GM18870 (cell line): ENCODE measurements at regions not wholly inside any gene's neighbourhood (a gene's known extent, or its start where the extent isn't known, plus 50 kb on each side); places are given as distances from the start of the nearest gene placed in this dataset.

ENCODE experiments used
- ATAC-seq: cut with Tn5 transposase; IDR thresholded peaks from one replicate; pipeline ENCODE4 v1.9.1; 2021; ENCODE audit warnings: moderate library complexity; ENCODE audit not compliant: unreplicated experiment

DNA sequence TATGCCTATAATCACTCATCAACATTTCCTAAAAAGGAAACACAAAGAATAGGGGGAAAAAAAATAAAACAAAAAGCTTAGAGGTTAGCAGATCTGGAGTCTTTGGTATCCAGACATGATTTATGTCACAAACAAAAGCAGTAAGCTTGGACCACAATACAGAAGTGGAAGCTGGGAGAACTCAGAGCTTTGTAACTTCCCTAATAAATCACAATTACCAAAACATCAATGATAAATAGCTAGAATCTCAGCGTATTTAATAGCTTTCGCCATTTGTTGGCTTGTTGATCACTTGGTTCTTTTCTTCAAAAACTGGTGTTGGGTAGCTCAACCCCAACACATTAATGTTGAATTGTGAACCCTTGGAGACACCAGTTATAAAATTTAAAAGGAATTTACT, 392.5 kb downstream of the IRS1 start:
- no peak for ATAC-seq

DNA sequence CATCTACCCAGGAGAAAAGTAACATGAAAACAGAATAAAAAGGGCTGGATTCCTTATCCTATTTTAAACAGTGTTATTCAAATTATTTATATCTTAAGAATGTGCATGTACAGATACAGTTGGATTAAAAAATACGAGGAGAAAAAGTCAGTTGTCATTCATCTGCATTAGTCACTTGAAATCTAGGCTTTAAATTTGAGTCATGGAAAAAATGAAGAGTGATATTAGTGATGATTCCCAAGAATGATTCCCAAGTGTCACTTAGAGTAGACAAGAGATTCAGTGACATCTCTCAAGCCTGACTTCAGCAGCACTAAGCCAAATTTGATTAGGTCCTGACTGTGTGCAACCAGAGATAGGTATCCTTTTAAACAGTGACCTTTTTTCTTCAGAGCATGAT, 394.2 kb downstream of the IRS1 start:
- no peak for ATAC-seq

DNA sequence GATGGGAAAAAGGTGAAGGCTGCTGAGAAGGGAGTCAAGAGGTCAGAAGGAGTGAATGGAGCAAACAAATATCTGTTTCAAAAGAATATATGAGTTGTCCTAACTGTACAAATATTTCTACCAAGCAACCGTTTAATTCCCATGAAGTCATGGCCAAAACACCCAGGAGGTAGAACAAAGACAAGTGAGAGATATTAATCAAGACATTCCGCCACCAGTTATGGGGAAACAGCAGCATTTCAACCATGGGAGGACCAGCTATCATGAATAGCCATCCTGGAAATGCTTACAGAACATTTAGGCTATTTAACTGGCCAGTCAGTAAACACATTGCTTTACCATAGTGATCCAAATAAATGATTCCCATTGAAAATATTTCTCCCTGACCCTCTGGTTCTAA, 396.3 kb downstream of the IRS1 start:
- ATAC-seq, result no peak

DNA sequence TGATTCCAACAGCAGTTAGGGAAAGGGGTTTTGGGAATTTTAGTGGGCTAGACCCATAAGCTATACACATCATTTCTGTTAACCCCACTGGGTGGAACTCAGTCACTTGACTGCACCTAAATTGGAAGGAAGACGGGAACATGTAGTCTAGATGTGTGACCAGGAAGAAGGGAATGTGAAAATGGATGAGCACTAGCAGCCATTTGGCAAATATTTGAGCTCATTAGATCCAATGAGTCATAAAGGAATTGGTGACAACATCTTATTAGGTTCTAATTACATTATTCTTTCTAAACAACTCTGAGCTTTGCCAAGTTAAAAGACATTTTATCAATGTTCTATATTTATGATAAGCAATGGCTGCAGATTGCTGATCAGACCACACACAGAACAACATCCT, 400.6 kb downstream of the IRS1 start:
- ATAC-seq, result no peak

DNA sequence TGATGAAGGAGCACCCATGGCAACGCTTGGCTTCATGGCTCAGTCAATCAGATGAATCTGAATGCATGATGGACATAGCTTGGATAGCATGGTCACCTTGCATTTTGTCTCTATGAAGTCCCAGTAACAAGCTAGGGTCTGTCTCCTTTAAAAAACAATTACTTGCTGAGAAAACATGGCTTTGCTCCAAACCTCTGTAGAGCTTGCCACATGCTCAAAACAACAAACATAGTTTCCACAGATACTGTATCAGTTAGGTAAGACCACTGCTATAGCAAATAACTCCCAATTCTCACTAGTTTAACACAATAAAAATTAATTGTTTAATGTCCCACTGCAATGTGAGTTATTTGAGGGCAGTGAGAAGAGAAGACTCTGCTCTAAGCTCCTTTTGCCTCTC, 401.0 kb downstream of the IRS1 start:
- ATAC-seq, result no peak

DNA sequence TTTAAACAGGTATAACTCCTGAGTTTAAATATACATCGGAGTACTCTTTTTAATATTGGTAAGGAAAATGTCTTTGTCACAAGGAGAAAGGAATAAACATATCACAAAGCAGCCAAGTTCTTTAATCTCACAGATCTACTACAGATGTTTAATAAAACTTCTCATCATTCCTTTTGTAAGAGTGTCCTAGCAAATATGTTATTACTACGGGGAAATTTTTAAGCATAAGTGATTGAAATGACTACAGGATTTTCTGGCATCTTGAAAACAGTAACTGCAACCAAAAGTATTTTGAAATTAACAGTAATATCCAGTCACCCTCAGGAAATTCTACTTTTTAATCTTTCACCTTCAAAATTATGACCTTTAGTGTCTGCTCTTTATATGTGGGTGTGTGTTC, 403.1 kb downstream of the IRS1 start:
- no peak for ATAC-seq

DNA sequence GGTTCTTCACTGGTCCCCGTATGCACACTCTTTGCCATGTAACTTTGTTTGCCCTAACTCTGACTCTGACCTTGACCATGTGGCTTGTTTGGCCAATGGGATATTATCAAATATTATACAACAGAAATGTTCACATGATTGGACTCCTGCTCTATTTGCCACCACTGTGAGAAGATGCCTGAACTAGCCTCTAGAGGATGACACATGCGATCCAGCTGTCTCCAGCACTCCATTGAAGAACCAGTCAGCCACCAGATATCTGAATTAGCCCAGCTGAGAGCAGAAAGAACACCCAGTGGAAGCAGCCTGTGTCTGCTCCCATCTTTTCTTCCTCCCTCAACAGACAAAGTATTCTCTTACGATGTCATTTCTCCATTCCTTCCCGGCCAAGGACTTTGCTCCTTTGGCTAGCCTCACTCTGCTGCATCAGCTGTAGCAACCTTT, 412.1 kb downstream of the IRS1 start:
- ATAC-seq, result no peak

DNA sequence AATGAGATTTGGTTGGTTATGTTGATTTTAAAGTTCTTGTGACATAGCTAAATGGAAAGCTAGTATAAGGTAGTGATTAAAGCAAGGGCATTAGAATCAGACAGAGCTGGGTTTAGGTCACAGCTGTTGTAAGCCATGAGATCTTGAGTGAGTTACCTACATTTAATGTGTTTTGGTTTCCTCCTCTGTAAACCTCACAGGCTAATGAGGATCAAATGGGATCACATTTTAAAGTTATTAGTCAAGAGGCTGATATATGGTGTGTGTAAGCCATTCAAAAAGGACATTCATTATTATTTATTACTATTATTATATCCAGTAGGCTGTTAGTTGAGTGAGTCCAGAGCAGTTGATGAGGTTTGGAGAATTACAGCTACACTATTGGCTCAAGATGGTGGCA, 416.2 kb downstream of the IRS1 start:
- ATAC-seq, result no peak

DNA sequence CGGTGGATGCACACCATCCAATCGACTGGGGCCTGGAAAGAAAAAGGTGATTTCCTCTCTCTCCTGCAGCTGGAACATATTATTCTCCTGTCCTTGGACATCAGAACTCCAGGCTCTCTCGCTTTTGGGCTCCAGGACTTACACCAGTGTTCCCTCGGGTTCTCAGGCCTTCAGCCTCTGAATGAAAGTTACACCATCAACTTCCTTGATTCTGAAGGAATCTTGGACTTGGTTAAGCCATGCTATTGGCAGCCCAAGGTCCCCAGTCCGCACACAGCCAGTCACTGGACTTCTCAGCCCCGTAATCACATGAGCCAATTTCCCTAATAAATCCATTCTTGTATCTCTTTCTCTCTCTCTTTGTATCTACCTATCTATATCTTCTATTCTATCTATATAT, 418.9 kb downstream of the IRS1 start:
- no peak for ATAC-seq

DNA sequence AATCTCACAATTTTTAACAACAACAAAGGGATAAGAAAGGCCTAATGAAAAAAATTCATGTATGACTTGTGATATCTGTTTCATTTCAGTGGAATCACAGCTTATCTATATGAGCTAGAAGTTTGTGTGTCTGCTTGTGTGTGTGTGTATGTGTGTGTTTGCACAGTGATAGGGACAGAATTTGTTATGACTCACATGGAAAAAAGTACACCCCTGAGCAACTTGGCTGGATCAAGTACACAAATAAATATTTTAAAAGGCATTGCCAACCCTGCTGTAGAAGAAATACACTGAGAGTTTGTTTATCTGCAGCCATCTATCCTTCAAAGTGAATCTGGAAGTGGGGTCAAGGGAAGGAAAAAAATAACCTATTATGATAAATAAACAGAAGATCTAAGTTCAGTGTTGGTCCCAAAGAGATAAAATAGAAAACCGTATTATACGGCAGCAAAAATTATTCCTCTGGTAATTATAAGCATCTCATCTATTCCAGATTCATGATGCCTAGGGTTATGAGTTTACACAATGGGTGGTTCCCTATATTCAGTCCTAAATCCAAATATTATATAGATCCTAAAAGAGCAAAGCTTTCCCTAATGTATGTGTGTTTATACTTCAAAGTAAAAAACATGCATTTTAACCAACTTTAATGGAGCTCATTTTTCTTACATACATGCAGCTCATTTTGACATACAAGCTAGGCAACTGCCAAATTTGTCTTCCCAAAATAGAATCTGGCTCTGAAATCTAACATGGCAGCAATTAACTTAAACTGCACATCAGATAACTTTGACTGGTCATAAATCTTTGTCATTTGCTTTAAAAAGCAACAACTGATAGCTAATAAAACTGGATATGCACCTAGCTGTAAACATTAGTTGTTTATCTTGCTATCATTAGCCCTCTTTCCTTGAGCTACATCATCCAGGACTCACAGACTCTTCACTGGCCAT, 420.6 kb downstream of the IRS1 start:
- no peak for ATAC-seq

DNA sequence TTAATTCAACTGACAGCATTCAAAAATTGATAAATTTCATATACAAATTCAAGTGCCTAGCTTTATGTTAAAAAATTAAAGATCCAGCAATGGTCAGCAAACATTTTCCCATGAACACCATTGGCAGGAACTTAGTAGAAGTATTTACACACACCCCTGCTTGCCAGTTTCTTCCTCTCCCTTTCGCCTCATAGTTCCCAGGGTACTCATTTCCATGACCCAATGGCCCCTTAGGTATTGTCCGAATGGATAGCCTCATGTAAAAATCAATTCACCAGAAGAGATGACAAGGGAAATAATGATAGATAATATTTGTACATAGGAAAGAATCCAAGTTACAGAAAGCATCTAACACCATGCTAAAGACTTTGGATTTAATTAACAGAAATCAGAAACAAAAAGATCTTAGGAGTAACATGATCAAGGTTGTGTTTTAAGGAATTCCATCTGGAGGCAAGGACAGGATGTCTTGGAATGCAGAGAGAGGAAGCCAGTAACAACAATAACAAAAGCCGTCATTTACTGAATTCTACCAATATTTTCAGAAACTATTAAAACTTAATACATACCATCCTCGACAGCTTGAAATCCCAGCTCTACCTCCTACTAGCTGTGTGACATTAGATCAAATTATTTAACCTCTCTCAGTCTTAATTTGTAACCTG, 423.0 kb downstream of the IRS1 start:
- no peak for ATAC-seq

DNA sequence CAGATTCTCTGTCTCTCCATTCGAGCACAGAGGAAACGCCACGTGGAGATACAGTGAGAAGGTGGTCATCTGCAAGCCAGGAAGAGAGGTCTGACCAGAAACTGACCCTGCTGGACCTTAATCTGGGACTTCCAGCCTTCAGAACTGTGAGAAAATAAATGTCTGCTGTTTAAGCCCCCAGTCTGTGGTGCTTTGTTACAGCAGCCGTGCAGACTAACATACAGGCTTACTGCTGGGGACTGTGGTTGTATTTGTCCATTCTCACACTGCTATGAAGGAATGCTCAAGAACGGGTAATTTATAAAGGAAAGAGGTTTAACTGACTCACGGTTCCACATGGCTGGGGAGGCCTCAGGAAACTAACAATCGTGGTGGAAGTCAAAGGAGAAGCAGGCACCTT, 432.7 kb downstream of the IRS1 start:
- no peak for ATAC-seq

DNA sequence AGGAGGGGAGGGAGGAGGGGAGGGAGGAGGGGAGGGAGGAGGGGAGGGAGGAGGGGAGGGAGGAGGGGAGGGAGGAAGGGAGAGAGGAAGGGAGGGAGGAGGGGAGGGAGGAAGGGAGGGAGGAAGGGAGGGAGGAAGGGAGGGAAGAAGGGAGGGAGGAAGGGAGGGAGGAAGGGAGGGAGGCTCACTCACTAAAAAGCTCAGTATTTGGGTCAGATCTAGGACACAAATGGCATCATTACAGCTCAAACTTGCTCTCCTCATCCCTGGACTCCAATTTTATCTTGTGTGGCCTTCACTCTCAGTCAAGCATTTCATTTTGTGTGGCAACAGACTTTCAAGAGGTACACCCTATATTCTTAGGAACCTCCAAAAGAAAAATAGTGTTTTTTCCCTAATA, 435.4 kb downstream of the IRS1 start:
- ATAC-seq, result no peak

DNA sequence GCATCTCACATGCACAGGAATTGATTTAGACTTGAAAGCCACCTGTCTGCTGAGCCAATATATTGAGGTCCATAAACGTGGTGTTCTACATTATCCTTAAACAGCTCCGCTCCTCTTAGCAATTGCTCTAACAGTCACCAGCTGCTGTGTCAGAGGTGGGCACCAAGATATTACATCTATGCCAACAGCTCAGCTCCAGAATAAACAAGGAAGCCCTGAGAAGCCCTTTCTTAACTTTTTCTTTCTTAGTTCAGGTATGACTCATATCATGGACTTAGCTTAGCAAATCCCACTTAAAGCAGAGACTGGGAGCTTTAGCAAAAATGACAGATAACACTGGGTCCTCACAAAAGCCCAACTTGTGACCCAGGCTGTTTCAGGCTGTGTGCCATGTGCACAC, 436.6 kb downstream of the IRS1 start:
- no peak for ATAC-seq

DNA sequence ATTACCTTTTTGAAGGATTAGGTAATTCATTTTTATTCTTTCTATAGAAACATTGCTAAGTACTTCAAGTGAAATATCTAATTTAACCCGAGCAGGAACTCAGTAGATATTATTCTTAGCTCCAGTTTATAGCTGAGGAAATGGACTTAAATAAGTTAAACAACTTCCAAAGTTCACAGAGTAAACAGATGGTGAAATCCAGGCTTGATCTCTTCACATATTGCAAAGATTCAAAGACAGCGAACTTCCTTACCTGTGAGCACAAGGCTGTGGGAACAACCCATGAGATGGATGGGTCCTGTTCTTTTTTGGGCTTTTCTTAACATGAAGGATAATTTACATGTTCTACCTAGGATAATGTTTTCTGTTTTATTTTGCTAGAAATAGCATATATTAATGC, 439.0 kb downstream of the IRS1 start:
- no peak for ATAC-seq

DNA sequence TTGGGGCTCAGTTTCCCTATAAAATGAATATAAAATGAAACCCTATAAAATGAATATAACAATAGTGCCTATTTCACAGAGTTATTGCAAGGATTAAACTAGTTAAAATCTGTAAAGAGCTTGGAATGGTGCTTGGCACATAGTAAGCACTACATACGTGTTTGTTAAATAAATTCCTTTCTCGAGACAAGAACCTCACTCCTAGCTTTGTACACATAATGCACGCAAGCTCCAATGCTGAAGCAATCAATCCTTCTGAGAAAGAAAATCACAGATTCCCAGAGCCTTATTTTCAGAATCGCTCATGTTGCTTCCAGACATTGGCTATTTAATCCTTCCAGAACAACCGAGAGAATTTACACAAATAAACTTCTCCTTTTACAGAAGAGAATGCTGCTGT, 440.9 kb downstream of the IRS1 start:
- no peak for ATAC-seq

DNA sequence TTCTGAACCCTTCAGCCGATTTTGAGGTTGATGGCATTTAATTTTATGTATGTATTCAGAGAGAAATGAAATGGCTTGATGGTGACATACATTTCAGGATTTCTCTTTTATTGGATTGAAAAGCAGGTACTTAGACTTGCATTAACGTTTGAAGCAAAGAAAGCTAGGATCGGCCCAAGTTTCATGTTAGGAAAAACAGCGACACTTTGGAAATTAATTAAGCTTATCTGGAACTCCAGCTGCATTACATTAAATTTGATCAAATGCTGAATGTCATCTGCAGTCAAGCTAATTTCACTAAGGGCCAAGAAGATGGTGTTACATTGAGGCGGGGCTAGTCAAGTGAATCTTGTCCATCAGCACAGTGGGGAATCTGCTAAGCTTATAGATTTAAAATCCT, 441.8 kb downstream of the IRS1 start:
- no peak for ATAC-seq

DNA sequence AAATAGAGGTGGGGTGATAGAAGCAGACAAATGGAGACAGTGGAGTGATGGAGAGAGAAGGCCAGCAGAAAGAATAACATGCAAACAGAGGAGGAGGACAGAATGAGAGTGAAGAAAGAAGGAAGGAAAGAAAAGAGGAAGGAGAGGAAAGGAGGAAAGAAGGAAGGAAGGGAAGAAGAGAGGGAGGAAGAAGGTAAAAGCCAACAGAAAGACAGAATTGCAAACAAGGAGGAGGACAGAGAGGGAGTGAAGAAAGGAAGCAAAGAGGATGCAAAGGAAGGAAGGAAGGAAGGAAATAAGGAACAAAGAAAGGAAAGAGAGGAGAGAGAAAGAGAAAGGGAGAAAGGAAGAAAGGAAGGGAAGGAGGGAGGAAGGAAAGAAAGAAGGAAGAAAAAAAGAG, 444.0 kb downstream of the IRS1 start:
- ATAC-seq, result no peak

DNA sequence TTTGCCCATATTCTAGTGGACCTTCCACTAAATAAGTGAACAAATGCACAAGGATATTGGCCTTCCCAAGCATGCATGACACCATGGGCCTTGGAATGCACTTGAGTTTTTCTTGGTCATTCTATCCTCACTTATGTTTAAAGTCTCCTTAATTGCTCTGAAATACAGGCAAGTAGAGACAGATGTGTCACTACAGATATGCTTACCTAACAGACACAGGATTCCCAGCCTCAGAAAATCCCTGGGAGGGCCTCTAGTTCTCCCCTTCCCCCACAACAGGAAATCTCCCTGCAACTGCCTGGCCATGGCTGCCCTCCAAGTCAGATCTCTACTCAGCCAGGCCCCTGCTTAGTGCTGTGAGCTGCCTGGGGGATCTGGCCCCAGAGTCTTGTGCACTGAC, 445.2 kb downstream of the IRS1 start:
- ATAC-seq, result no peak

DNA sequence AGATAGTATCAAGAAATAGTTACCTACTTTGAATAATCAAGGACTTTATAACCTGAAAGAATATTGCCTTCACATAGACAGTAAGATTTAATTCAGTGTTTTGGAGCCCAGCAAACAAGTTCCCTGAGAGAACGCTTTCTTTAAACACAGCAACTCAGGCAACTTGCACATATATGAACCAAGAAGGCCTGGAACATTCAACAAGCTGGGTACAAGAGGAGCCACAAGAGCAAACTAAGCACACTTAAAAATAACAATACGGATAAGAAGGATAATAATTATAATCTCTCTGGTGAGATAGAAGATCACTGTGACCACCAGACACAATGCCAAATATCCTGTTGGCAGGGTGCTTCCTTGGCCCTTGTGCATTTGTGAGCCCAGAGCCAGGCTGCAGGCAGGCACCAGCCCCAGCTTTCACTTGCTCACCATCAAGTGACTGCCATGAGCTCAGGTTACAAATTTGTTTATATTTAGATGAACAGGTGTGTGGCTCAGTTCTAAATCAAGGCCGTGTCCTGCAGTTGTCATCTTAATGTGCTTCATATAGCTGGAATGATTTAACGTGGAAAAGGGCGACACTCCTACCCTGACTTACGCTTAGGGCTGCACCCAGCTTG, 446.6 kb downstream of the IRS1 start:
- ATAC-seq, result no peak

DNA sequence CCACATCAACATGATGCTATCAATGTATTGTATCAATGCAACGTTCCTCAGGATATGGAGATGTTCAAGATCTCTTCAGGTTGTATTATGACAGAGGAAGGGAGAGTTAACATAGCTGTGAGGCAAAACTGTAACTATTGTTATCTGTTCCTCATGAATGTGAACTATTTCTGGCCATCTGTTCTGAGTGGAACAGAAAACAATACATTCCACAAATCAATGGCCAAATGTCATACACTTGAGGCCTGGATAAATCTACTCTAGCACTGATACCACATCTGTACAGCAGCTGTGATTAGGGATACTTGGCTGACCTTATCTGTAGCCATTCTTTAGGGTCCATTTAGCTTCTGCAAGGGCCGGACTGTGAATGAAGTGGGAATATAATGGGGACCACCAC, 447.9 kb downstream of the IRS1 start:
- no peak for ATAC-seq

DNA sequence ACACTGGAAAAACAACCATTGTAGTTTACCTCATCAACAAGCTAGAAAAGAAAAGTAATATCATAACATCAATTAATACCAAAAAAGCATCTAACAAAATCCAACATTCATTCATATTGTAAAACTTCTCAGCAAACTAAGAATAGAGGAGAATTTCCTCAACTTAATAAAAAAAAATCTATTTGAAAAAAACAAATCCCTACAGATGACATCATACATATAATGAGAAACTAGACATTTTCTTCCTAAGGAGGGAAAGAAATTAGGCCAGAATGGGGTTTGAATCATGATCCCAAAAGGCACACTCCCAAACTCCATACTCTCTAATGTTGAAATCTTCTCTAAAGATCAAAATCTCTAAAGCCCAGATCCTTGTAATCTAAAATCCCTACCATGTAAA, 460.0 kb downstream of the IRS1 start:
- no peak for ATAC-seq
